NCI-H345 treated with DMSO at 0.1 percent for 48 hours (cell line): ENCODE measurements at regions not wholly inside any gene's neighbourhood (a gene's known extent, or its start where the extent isn't known, plus 50 kb on each side); places are given as distances from the start of the nearest gene placed in this dataset.

Experiments
- DNase-seq: peaks from one replicate; lab custom pipeline; 2025; ENCODE audit not compliant: unreplicated experiment; lab: John Stamatoyannopoulos, UW

DNA sequence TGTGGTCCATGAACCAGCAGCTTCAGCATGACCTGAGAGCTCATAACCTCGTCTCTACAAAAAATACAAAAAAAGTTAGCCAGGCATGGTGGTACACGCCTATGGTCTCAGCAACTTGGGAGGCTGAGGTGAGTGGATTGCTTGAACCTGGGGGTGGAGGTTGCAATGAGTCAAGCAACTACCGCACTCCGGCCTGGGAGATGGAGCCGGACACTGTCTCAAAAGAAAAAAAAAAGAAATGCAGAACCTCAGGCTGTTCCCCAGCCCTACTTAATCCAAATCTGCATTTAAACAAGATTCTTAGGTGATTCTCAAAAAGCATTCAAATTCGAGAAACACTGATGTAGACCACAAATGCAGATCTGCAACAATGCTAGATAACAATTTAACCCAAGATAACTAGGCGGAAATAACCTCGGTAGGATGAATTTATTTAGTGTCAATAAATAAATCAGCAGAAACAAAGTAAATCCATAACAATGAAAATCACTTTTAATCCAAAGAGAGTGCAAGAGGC is 203.5 kb downstream of the SP3 start:
- no peak for DNase-seq

DNA sequence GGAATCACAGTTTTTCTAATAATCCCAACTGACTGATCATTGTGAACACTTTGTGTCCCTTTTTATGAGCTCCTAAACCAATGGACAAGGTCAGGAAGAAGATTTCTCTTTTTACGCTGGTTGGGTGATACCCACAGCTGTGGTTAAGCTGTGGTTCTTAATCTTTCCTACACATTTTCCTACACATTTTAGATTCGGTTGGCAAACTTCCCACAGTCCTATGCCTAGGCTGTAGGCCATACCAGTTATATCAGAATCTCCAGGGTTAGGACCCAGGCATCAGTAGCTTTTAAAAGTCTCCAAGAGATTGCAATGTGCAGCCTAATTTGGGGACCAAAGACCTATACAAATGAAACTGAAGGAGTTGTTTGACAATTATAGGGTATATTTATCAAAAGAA is 203.0 kb downstream of the SP3 start:
- DNase-seq: no peak

DNA sequence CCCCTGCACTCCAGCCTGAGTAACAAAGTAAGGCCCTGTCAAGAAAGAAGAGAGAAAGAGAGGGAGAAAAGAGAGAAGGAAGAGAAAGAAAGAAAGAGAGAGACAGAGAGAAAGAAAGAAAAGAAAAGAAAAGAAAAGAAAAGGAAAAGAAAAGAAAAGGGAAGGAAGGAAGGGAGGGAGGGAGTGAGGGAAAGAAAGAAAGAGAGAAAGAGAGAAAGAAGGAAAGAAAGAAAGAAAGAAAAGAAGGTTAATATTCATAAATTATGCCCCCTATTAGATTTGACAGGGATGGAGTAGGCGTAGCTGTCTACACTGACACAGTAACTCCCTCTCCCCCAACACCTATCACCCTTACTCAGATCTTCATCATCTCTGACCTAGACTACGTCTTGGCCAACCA is 202.3 kb downstream of the SP3 start:
- DNase-seq: no peak

DNA sequence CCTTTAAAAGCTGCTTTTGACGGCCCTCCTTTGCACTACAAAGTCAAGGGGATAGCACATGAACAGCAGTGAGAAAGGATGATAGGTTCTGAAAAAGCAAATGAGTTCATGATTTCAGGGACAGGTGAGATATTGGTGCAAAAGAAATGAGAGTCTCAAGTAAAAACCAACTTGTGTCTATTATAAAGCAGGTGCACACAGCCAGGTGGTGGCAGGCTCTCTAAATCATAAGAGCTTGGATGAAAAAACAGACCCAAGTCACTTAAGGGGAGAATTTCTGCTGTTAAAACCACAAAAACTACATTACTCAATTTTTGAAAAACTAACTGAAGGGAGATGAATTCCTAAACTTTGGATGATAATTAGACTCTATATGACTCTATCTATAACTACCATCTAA is 201.5 kb downstream of the SP3 start:
- no peak for DNase-seq

DNA sequence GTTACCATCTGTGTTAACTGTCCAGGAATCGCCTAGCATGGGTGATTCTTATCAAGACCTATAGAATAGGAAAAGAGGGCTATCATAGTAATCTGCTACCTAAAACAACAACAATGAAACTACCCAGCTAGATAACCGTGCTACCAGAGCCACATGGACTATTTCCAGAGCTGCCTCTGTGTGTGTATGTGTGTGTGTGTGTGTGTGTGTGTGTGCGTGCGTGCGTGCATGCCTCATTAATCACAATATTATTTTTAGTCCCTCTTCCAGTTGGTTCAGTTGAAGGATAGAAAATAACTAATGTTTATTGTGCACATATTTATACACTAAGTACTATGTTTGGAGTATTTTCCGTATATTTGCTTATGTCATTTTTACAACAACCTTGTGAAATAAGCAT is 201.1 kb downstream of the SP3 start:
- DNase-seq: no peak

DNA sequence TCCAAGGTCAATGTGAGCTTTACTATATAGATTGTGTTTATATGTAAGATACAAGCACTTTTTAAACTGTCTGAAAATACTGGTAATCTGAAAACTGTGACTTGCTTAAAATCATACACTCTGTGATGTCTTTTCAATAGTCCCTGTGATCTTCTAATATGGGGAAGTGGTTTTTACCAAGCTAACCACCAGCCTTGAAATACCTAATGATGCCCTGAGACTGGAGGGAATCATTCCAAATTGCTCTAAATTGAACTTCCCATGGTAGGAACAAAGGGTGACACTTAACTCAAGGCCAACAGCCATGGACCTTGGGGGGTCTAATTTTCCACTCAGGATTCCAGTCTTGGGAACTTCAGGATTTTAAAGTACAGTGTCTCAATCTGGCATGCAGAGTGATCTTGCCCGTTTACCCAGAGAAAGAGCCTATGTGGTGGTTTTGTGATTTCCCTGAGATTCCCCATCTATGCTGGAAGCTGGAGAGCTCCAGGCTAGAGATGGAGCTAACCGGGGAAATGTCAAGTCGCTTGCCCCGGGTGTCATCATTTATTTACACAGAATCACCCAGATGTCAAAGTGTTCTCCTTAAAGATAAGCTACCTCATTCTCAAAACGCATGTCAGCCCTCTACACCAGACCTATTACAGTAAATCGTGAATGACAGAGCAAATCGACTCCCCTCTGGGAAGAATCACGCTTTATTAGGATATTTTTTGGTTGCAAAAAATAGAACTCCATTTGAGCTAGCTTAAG is 198.5 kb downstream of the SP3 start:
- no peak for DNase-seq

DNA sequence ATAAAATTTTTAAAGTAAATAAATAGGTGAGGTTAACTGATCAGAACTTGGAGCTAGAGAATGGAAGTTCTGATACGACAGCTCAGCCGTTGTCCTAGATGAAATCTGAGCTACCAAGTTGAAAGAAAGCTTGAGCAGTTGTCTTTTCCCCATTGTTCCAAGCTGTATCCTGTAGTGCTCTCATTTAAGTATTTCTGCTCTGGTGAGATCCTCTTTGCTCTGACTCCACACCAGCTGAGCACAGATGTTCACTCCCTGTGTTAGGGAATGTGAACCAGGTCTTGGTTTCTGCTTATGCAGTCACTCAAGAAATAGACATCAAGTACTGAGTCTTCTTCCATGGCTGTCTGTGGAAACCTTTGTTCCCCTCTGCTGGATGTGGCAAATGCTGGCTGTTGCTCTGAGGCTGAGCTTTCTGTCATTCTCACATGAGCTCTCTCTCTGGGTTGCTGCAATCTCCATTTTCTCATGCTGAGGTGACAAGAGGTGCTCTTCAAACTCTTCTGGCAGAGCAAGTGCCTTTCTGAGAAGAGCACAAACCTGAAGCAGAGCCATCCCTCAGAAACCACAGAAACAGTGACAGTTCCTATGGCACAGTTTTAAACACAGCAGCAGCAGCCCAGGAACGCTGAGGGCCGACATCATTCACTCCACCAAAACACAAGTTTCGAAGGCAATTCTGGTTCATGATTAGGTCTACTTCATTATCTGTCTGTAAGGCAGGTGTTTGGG is 194.1 kb downstream of the SP3 start:
- DNase-seq: no peak

DNA sequence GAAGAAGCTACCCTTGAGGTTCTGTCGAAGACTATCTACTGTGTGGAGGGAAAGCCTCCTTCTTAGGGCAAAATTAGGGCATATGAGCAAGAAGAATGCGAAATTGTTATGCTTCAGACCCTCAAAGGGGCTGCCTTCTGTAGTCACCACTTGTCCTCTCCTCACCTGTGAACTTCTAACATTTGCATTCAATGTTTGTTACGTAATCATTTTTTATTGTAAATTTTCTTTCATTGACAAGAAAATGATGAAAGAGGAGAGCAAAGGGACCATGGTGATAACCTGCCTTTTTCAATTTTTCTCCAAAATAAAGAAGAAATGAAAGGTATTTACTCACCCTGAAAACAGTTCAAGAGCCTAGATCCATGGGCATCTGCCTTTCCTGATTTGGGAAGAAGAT is 193.0 kb downstream of the SP3 start:
- no peak for DNase-seq

DNA sequence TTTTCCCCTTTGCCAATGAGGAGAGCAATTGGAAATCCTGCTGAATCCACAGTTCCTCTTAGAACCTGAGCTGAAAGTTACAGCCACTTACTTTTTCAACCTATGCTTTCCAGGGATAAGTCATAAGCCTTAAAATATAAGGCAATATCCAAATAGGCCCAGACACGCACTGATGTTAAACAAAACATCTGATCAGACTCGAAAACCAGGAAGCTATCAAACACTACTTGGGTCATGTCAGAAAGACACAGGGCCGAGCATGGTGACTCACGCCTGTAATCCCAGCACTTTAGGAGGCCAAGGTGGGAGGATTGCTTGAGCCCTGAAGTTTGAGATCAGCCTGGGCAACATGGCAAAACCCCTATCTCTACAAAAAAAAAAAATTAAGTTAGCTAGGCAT is 192.1 kb downstream of the SP3 start:
- DNase-seq: no peak

DNA sequence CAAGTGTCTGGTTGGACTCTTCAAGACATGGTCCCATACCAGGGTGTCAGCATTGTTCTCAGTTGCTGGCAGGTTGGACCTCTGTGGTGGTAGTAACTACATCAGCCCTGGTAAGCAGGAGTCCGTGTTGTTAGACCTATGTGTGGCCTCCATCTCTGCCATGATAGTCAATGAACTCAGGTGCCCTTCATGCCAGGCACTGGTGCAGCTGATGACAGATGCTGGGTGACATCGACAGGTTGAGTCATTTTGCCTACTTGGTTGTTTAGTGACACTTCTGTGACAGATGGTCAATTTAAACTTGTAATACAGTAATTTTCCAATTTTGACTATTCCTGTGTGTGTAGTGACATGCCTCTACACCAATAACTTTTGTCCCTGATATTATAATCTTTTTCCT is 189.7 kb downstream of the SP3 start:
- DNase-seq: no peak

DNA sequence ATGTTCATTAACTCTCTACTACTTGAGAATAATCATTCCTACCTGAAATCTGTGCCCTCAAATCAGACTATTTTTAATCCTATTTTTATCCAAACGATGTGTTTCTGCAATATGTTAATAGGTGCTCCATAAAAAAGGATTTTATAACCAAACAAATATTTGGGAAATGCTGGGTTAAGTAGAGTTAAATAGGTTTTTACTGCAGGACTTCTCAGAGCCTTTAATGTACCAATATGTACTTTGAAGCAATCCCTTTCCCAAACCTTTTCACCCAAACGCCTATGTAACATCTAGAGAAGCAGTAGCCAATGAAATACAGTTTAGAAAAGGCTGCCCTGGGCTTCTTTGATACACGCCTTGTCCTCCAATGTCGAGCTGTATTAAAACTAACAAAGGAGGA is 182.5 kb downstream of the SP3 start:
- DNase-seq: no peak

DNA sequence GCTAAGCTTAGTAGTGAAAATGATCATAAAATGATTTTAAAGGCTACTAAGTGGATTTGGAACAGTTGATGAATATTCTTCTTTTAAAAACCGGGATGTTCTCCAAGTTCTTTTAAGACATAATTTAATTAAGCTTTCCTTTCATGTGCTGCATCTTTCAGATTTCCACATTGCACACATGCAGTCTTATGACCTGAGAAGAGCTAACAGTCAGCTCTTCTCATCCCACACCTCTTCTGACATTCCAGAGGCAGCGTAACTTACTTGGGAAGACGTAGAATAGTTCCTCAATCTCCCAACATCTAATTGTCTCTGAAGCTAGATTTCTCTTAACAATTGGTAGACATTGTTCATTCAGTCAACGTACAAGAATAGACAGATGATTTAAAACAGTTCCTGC is 181.8 kb downstream of the SP3 start:
- no peak for DNase-seq

DNA sequence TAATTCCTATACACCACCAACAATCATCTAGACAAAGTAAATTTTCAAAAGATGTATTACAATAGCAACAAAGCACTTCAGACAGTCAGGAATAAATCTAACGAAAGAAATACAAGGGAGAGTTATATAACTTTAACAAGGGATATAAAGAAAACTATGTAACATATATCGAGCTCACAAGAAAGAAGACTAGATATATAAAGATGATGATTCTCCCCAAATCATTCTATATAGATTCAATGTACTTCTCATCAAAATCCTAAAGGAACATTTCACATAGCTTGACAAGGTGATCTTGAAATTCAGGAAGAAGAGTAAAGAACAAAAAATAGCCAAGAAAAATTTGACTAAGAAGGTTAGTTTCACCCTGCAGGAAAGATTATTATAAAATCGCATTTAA is 179.4 kb downstream of the SP3 start:
- DNase-seq: no peak

DNA sequence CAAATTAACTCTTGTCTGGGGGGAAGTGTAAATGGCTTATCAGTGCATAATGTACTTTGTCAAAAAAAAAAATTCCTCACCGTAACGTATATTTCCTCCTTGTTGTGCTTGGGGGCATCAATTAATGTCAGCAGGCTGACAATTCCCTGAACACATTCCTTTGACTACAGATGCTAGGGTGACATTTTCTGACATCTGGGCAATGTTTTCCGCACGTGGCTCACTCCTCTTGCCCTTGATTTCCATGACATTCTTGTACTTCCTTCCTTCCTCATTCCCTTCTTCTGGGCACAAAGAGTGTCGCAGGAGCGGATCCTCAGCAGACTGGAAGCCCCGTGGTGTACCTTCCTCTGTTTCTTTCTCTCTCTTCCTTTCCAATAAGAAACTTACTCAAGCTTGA is 173.7 kb downstream of the SP3 start:
- DNase-seq: no peak

DNA sequence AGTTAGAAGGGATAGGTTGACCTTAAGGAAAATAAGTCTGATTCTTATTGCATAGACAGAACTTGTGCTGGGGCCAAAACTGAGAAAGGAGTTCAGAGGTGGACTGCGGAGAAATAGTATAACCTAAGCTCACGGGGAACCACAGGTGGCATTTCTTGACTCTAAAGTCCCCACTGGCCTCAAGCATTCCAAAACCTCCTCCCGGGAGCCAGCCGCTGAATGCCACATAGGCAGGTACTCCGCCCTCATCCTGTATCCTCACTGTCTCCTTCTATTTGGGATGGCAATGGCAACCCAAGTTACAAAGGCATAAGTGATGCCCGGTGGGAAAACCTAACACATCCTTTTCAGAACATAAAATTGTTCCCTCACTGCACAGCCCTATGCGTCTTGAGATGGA is 173.0 kb downstream of the SP3 start:
- DNase-seq: no peak

DNA sequence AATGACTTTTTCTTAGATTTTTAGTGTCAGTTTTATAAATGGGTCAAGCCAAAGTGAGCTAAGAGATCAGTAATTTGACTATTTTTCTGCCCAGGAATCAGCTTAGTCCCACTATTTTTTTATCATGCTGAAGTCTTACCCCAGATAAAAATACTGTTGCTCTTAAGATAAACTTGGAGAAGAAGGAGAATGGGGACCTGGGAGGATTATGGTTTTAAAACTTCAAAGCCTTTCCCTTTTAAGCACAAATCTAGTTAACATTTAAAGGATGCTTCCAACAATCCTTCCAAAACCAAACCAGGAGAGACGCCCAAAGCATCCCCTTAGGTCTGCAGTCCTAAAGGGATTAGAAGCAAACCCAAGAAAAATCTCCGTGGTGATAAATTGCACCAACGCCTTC is 172.4 kb downstream of the SP3 start:
- DNase-seq: no peak

DNA sequence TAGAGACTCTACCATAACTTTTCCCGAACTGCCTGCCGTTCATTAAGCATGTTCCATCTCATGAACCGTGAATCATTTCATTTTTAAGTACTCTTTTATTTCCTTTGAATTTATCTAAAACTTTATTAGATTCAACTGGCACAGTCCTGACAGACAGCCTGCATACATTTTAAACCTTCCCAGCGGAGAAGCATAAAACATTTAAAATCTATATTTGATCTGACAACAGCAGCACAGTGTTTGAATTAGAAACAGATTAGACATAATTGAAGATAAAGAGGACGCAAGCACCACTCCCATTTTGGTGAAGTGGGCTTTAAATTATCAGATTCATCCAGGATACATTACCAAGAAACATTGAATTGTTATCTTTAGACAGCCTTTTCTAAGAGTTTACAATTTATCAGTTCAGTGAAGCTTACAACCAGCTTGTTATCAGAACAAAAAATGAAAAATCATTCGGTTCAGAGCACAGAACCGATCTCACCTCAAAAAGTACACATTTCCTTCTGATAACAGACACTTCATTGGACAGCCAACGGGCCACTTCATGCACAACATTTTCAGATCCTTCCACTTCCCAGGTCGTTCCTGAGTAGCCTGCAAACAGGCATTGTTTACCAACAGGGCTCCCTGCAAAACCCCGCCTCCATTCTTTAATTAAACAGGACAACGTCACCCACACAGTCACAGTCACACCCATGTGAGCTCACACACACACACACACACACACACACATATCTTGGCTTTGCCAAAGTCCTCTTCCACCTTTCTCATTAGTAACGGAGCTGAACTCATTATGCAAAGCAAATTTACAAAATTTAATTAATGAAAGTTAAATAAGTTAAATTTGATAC is 171.2 kb downstream of the SP3 start:
- DNase-seq: no peak

DNA sequence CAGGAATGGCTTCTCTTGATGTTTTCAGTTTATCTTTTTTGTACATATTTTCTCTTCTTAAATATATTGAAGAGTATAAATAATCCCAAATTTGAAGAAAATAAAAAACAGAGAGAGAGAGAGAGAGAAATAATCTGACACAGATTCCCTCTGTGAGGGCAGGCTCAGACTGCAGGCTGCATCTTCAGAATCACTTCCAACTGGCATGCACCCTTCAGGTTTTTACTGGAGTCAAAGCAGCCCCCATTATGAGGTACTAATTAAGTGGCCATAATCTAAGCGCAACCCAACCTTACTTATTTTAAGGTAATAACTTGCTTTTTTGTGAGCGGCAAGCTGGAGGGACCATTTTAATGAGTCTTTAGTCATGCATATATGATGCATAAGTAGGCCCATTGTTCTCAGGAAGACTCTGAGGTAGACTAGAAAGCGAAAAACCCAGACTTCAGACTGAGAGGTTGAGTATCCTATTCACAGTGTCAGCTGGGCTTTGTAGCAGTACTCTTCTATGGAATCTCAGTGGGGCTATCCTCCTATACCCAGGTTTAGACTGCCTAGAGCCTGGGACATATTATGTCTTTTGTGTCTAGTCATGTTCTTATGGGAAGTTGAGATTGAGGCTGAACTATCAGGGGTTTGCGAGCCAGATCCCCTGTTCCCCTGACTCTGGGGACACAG is 167.4 kb downstream of the SP3 start:
- DNase-seq: no peak

DNA sequence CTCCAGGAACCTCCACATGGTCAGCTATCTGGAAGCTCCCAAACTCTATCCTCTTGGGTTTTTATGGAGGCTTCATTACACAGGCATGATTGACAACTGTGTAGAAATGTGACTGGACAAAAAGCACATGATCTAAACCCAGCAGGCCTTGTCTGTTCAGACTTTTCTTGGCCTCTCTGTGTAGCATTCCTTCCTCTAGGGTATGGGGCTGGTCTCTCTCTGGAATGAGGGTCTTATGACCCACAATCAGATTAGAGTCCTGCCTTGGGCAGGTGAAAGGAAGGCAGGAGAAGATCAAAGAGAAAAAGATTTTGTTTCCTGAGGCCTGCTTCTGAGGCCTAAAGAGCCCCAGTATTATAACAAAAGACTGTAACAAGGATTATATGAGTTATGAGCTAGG is 162.7 kb downstream of the SP3 start:
- DNase-seq: no peak

DNA sequence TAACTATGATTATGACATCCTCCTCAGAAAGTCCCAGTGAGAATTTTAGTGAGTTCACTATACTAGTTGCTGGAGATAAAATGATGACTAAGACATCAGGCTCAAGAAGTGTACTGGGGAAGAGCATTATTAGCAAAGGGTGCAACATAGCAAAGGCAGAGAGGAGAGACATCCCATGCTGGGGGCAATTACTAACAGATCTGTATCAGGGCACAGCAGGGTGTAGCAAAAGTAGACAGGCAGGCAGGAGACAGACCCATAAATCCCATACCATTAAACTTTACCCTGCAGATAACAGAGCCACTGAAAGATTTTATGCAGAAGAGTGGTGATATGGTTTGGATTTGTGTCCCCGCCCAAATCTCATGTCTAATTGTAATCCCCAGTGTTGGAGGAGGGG is 161.7 kb downstream of the SP3 start:
- DNase-seq: no peak

DNA sequence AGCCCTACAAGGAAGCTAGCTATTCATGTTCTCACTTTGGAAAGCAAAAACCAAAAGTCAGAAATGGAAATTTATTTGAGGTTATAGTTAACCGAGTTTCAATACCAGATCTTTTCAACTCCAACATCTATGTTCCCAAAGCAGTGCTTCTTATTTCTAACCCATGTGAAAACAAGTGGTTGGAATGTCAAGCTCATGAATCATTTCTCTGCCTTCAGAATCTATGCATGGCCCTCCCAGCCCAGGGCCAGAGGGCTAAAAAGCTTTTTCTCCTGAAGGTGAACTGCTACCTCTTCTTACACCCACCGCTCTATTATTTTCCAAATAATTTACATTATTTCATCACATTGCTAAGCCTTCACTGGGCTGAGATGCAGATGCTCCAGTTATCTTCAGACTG is 158.4 kb downstream of the SP3 start:
- no peak for DNase-seq
